DOHH2 (cell line): ENCODE measurements at regions not wholly inside any gene's neighbourhood (a gene's known extent, or its start where the extent isn't known, plus 50 kb on each side); places are given as distances from the start of the nearest gene placed in this dataset.

Experiments used
- CTCF ChIP-seq: fragments of 200-600 bp; sonication (generic); IDR thresholded peaks from one replicate; pipeline ENCODE4 v1.5.1; 2014; ENCODE audit warnings: antibody characterized with exemption, mild to moderate bottlenecking, low read depth, low read length; ENCODE audit not compliant: poor library complexity, severe bottlenecking
- EZH2phosphoT487 ChIP-seq: fragments of 200-600 bp; sonication (generic); IDR thresholded peaks from 2 replicates; pipeline ENCODE4 v1.6.1; 2017; ENCODE audit warnings: borderline replicate concordance, mild to moderate bottlenecking, antibody characterized with exemption, low read length, moderate library complexity, mixed read lengths

- no peak for TF ChIP-seq CTCF
- TF ChIP-seq EZH2phosphoT487, result no peak
These were observed 473.7 kb upstream of the PTGER4 start for GRCh38 chr5:40206030-40206429.
